Neural cell (in vitro differentiated cells): ENCODE measurements at regions not wholly inside any gene's neighbourhood (a gene's known extent, or its start where the extent isn't known, plus 50 kb on each side); places are given as distances from the start of the nearest gene placed in this dataset.

Experiments used
- H2AFZ ChIP-seq: fragments of 200-600, 300-800 bp; sonication (generic), shearing (Covaris generic); 2 replicates; pipeline ENCODE4 v1.6.0; 2014; ENCODE audit warnings: low read depth, mild to moderate bottlenecking, antibody characterized with exemption, low read length, moderate library complexity
- H3F3A ChIP-seq: fragments of 200-600 bp; shearing (Covaris generic); 2 replicates; pipeline ENCODE4 v1.6.1; 2016; ENCODE audit warnings: mild to moderate bottlenecking, moderate library complexity, mixed read lengths, antibody characterized with exemption, low read length; ENCODE audit not compliant: insufficient read depth, poor library complexity, severe bottlenecking
- H3K27ac ChIP-seq: fragments of 200-600, 300-800 bp; sonication (generic), shearing (Covaris generic); 2 replicates; pipeline ENCODE4 v1.5.1; 2014; ENCODE audit warnings: mild to moderate bottlenecking, low read length, moderate library complexity
- H3K27me3 ChIP-seq: fragments of 300-800, 200-600 bp; sonication (generic), shearing (Covaris generic); 2 replicates; pipeline ENCODE4 v1.6.0; 2014; ENCODE audit warnings: mild to moderate bottlenecking, low read depth, low read length, moderate library complexity; ENCODE audit not compliant: insufficient read depth
- H3K36me3 ChIP-seq: fragments of 300-800, 200-600 bp; sonication (generic), shearing (Covaris generic); 2 replicates; pipeline ENCODE4 v1.5.1; 2014; ENCODE audit warnings: mild to moderate bottlenecking, antibody characterized with exemption, low read length, moderate library complexity; ENCODE audit not compliant: insufficient read depth
- H3K4me2 ChIP-seq: fragments of 300-800, 200-600 bp; sonication (generic), shearing (Covaris generic); 2 replicates; pipeline ENCODE4 v1.6.0; 2014; ENCODE audit warnings: mild to moderate bottlenecking, low read length
- H3K4me3 ChIP-seq: fragments of 300-800, 200-600 bp; sonication (generic), shearing (Covaris generic); 2 replicates; pipeline ENCODE4 v1.5.1; 2014; ENCODE audit warnings: mild to moderate bottlenecking, low read length, moderate library complexity
- H3K79me2 ChIP-seq: fragments of 200-600 bp; shearing (Covaris generic); replicated peaks from 2 replicates; pipeline ENCODE4 v1.6.0; 2014; ENCODE audit warnings: mild to moderate bottlenecking, low read length, moderate library complexity; ENCODE audit not compliant: insufficient read depth
- H3K9ac ChIP-seq: fragments of 300-800, 200-600 bp; sonication (generic), shearing (Covaris generic); 2 replicates; pipeline ENCODE4 v1.6.1; 2016; ENCODE audit warnings: mild to moderate bottlenecking, low read length, mixed read lengths
- H3K9me2 ChIP-seq: fragments of 200-600 bp; shearing (Covaris generic); 2 replicates; pipeline ENCODE4 v1.6.1; 2016; ENCODE audit warnings: mild to moderate bottlenecking, low read length, mixed read lengths; ENCODE audit not compliant: insufficient read depth
- H3K9me3 ChIP-seq: fragments of 200-600, 300-800 bp; sonication (generic), shearing (Covaris generic); 2 replicates; pipeline ENCODE4 v1.6.1; 2016; ENCODE audit warnings: mild to moderate bottlenecking, mixed run types, low read length, moderate library complexity, mixed read lengths
- H4K20me1 ChIP-seq: fragments of 200-600 bp; shearing (Covaris generic); 2 replicates; pipeline ENCODE4 v1.6.1; 2016; ENCODE audit warnings: mild to moderate bottlenecking, mixed run types; ENCODE audit not compliant: insufficient read depth
- CTCF ChIP-seq: fragments of 450-650 bp; IDR thresholded peaks from 2 replicates; pipeline ENCODE4 v1.5.1; 2014; ENCODE audit warnings: antibody characterized with exemption, mild to moderate bottlenecking, moderate library complexity; ENCODE audit not compliant: poor library complexity, severe bottlenecking
- EP300 ChIP-seq: fragments of 450-650 bp; conservative IDR thresholded peaks from 2 replicates; pipeline ENCODE4 v1.6.1; 2014; ENCODE audit warnings: antibody characterized with exemption, mild to moderate bottlenecking, moderate library complexity; ENCODE audit not compliant: poor library complexity, severe bottlenecking
- EZH2 ChIP-seq: fragments of 200-600, 300-800 bp; shearing (Covaris generic), sonication (generic); IDR thresholded peaks from 2 replicates; pipeline ENCODE4 v1.6.1; 2014; ENCODE audit warnings: antibody characterized with exemption, low read length, borderline replicate concordance, mild to moderate bottlenecking; ENCODE audit not compliant: insufficient read depth, poor library complexity, severe bottlenecking
- MXI1 ChIP-seq: fragments of 450-650 bp; conservative IDR thresholded peaks from 2 replicates; pipeline ENCODE4 v1.6.1; 2014; ENCODE audit warnings: antibody characterized with exemption, mild to moderate bottlenecking; ENCODE audit not compliant: poor library complexity, severe bottlenecking
- POLR2AphosphoS5 ChIP-seq: IDR thresholded peaks from 2 replicates; pipeline ENCODE4 v1.6.1; 2012
- RAD21 ChIP-seq: fragments of 450-650 bp; conservative IDR thresholded peaks from 2 replicates; pipeline ENCODE4 v1.6.1; 2014; ENCODE audit warnings: antibody characterized with exemption, mild to moderate bottlenecking, moderate library complexity
- REST ChIP-seq: IDR thresholded peaks from 2 replicates; pipeline ENCODE4 v1.6.1; 2012; ENCODE audit warnings: borderline replicate concordance
- SMC3 ChIP-seq: fragments of 450-650 bp; conservative IDR thresholded peaks from 2 replicates; pipeline ENCODE4 v1.6.1; 2014; ENCODE audit warnings: antibody characterized with exemption, mild to moderate bottlenecking, moderate library complexity; ENCODE audit not compliant: poor library complexity
- TAF1 ChIP-seq: IDR thresholded peaks from 2 replicates; pipeline ENCODE4 v1.6.1; 2012; ENCODE audit warnings: low read depth

GRCh38 chr10:125513429-125514182 is 169.4 kb downstream of the TEX36 start:
- TF ChIP-seq TAF1 (no peak), MXI1 (no peak), RAD21 (no peak), SMC3 (no peak), CTCF (no peak), EP300 (no peak), POLR2AphosphoS5 (no peak), EZH2 (no peak), REST (no peak)
- H3K27me3 ChIP-seq = no peaks in the 10 kb centered on the region
- no peak overlapping the region for H3K9ac ChIP-seq
- no peaks in the 10 kb centered on the region for H4K20me1 ChIP-seq
- H3K9me2 ChIP-seq = no peaks in the 10 kb centered on the region
- no peak overlapping the region for H2AFZ ChIP-seq
- no peaks in the 10 kb centered on the region for H3F3A ChIP-seq
- no peaks in the 10 kb centered on the region for H3K36me3 ChIP-seq
- no peaks in the 10 kb centered on the region for H3K9me3 ChIP-seq
- H3K4me2 ChIP-seq = no peak overlapping the region
- H3K4me3 ChIP-seq = no peak overlapping the region
- H3K27ac ChIP-seq = no peak overlapping the region
- no peaks in the 10 kb centered on the region for H3K79me2 ChIP-seq

GRCh38 chr10:125510998-125511397 is 172.0 kb downstream of the TEX36 start:
- H3K9me3 ChIP-seq = no peaks in the 10 kb centered on the region
- no peak overlapping the region for H2AFZ ChIP-seq
- no peaks in the 10 kb centered on the region for H3K9me2 ChIP-seq
- H3K9ac ChIP-seq = no peak overlapping the region
- TF ChIP-seq MXI1 (no peak), EZH2 (no peak), REST (no peak), POLR2AphosphoS5 (no peak), RAD21 (no peak), CTCF (no peak), EP300 (no peak), SMC3 (no peak), TAF1 (no peak)
- H3K27me3 ChIP-seq = no peaks in the 10 kb centered on the region
- H4K20me1 ChIP-seq = no peaks in the 10 kb centered on the region
- H3F3A ChIP-seq = no peaks in the 10 kb centered on the region
- H3K4me2 ChIP-seq = no peak overlapping the region
- H3K79me2 ChIP-seq = no peaks in the 10 kb centered on the region
- no peaks in the 10 kb centered on the region for H3K36me3 ChIP-seq
- H3K27ac ChIP-seq = no peak overlapping the region
- H3K4me3 ChIP-seq = no peak overlapping the region
